ENCODE measurements at regions not wholly inside any gene's neighbourhood (a gene's known extent, or its start where the extent isn't known, plus 50 kb on each side); places are given as distances from the start of the nearest gene placed in this dataset.

GRCh38 chr10:91683975-91684374 lies 51.1 kb upstream of the PPP1R3C start:
- Histone ChIP-seq H3K4me1 (ENCODE audit: control insufficient read depth, extremely low read depth, insufficient read depth, low read length) (peaks cover 6% of the 10 kb centered on the region), H3K27ac (ENCODE audit: insufficient read depth, low read length) (no peak overlapping the region), H3K36me3 (ENCODE audit: control insufficient read depth, insufficient read depth, low read length) (no peaks in the 10 kb centered on the region), H3K79me2 (ENCODE audit: control insufficient read depth, insufficient read depth, low read length) (no peaks in the 10 kb centered on the region), H3K27me3 (ENCODE audit: control insufficient read depth, insufficient read depth, low read length) (no peaks in the 10 kb centered on the region), H3K9me3 (ENCODE audit: control insufficient read depth, insufficient read depth, low read depth, low read length) (no peaks in the 10 kb centered on the region), H3K4me2 (ENCODE audit: extremely low read depth, insufficient read depth, low read length) (peak overlapping the region; percentile 56), H3K4me3 (replicated peaks in 1 of 4; ENCODE audit: control extremely low read depth in 1 of 4, insufficient read depth in 1 of 4, low read depth in 3 of 4, low read length in 4 of 4) (no peak overlapping the region), H2AFZ (ENCODE audit: low read length) (no peak overlapping the region), H4K20me1 (ENCODE audit: control insufficient read depth, extremely low read depth, insufficient read depth, low read length) (no peaks in the 10 kb centered on the region), H3K9ac (ENCODE audit: insufficient read depth, low read length) (no peak overlapping the region)
- peak; percentile 44 to 89 for DNase-seq (ENCODE audit: low read depth in 2 of 2)
- no peak for TF ChIP-seq CTCF (conservative IDR thresholded peaks at IDR 0.05 in 1 of 2, IDR thresholded peaks at IDR 0.05 in 1 of 2; ENCODE audit: low read depth in 1 of 2, low read length in 2 of 2)
- no peak for TF ChIP-seq EZH2 (IDR thresholded peaks at IDR 0.05; ENCODE audit: low read length, missing control alignments)

- Histone ChIP-seq H3K4me2 (ENCODE audit: extremely low read depth, insufficient read depth, low read length) (no peak overlapping the region), H3K4me3 (replicated peaks in 1 of 4; ENCODE audit: control extremely low read depth in 1 of 4, insufficient read depth in 1 of 4, low read depth in 3 of 4, low read length in 4 of 4) (no peak overlapping the region), H2AFZ (ENCODE audit: low read length) (no peak overlapping the region), H3K27me3 (ENCODE audit: control insufficient read depth, insufficient read depth, low read length) (no peaks in the 10 kb centered on the region), H3K36me3 (ENCODE audit: control insufficient read depth, insufficient read depth, low read length) (no peaks in the 10 kb centered on the region), H3K4me1 (ENCODE audit: control insufficient read depth, extremely low read depth, insufficient read depth, low read length) (peaks cover 6% of the 10 kb centered on the region), H4K20me1 (ENCODE audit: control insufficient read depth, extremely low read depth, insufficient read depth, low read length) (no peaks in the 10 kb centered on the region), H3K9me3 (ENCODE audit: control insufficient read depth, insufficient read depth, low read depth, low read length) (no peaks in the 10 kb centered on the region), H3K9ac (ENCODE audit: insufficient read depth, low read length) (no peak overlapping the region), H3K27ac (ENCODE audit: insufficient read depth, low read length) (no peak overlapping the region), H3K79me2 (ENCODE audit: control insufficient read depth, insufficient read depth, low read length) (no peaks in the 10 kb centered on the region)
- no peak for DNase-seq (ENCODE audit: low read depth in 2 of 2)
- TF ChIP-seq CTCF (conservative IDR thresholded peaks at IDR 0.05 in 1 of 2, IDR thresholded peaks at IDR 0.05 in 1 of 2; ENCODE audit: low read depth in 1 of 2, low read length in 2 of 2) (no peak), EZH2 (IDR thresholded peaks at IDR 0.05; ENCODE audit: low read length, missing control alignments) (no peak)
Observed at GRCh38 chr10:91682912-91683311, 50.0 kb upstream of the PPP1R3C start.

Data from fibroblast of lung (primary cell).